DOHH2 (cell line): ENCODE measurements at regions not wholly inside any gene's neighbourhood (a gene's known extent, or its start where the extent isn't known, plus 50 kb on each side); places are given as distances from the start of the nearest gene placed in this dataset.

ENCODE experiments used
- H3F3A ChIP-seq: fragments of 200-600 bp; sonication (generic), shearing (Covaris generic); 2 replicates; pipeline ENCODE4 v1.6.0; 2016; ENCODE audit warnings: antibody characterized with exemption, mild to moderate bottlenecking; ENCODE audit not compliant: control insufficient read depth, insufficient read depth
- H3K27ac ChIP-seq: fragments of 200-600 bp; sonication (generic); 2 replicates; pipeline ENCODE4 v1.5.1; 2014; ENCODE audit warnings: low read depth, mild to moderate bottlenecking, low read length, moderate library complexity
- H3K27me3 ChIP-seq: fragments of 200-600 bp; sonication (generic); 2 replicates; pipeline ENCODE4 v1.6.1; 2014; ENCODE audit warnings: mild to moderate bottlenecking, low read length, mixed read lengths; ENCODE audit not compliant: control insufficient read depth
- H3K36me3 ChIP-seq: fragments of 200-600 bp; sonication (generic); 2 replicates; pipeline ENCODE4 v1.6.1; 2014; ENCODE audit warnings: mild to moderate bottlenecking, low read length, moderate library complexity, mixed read lengths; ENCODE audit not compliant: control insufficient read depth
- H3K4me1 ChIP-seq: fragments of 200-600 bp; sonication (generic); 2 replicates; pipeline ENCODE4 v1.6.1; 2014; ENCODE audit warnings: mild to moderate bottlenecking, low read length, mixed read lengths; ENCODE audit not compliant: control insufficient read depth
- H3K4me2 ChIP-seq: fragments of 200-600 bp; sonication (generic); 2 replicates; pipeline ENCODE4 v1.6.0; 2014; ENCODE audit warnings: mild to moderate bottlenecking, low read length, moderate library complexity
- H3K4me3 ChIP-seq: fragments of 200-600 bp; sonication (generic); 2 replicates; pipeline ENCODE4 v1.5.1; 2014; ENCODE audit warnings: mild to moderate bottlenecking, low read length, mixed read lengths
- H3K79me2 ChIP-seq: fragments of 200-600 bp; sonication (generic); 2 replicates; pipeline ENCODE4 v1.6.1; 2014; ENCODE audit warnings: mild to moderate bottlenecking, low read length, mixed read lengths; ENCODE audit not compliant: control insufficient read depth
- H3K9me2 ChIP-seq: fragments of 200-600 bp; sonication (generic); replicated peaks from 2 replicates; pipeline ENCODE4 v1.6.1; 2014; ENCODE audit warnings: mild to moderate bottlenecking, low read length, mixed read lengths; ENCODE audit not compliant: control insufficient read depth
- H3K9me3 ChIP-seq: fragments of 200-600 bp; sonication (generic); 2 replicates; pipeline ENCODE4 v1.6.1; 2014; ENCODE audit warnings: antibody characterized with exemption, low read length, mixed read lengths; ENCODE audit not compliant: control insufficient read depth, insufficient read depth
- H4K20me1 ChIP-seq: fragments of 200-600 bp; sonication (generic); 2 replicates; pipeline ENCODE4 v1.6.0; 2014; ENCODE audit warnings: low read depth, mild to moderate bottlenecking, antibody characterized with exemption, low read length, moderate library complexity; ENCODE audit not compliant: control insufficient read depth, insufficient read depth
- EZH2phosphoT487 ChIP-seq: fragments of 200-600 bp; sonication (generic); IDR thresholded peaks from 2 replicates; pipeline ENCODE4 v1.6.1; 2017; ENCODE audit warnings: borderline replicate concordance, mild to moderate bottlenecking, antibody characterized with exemption, low read length, moderate library complexity, mixed read lengths
- TF ChIP-seq, protein P1 (sequence below): fragments of 200-600 bp; sonication (generic); IDR thresholded peaks from one replicate; pipeline ENCODE4 v1.5.1; 2014; ENCODE audit warnings: antibody characterized with exemption, mild to moderate bottlenecking, low read depth, low read length; ENCODE audit not compliant: poor library complexity, severe bottlenecking

DNA sequence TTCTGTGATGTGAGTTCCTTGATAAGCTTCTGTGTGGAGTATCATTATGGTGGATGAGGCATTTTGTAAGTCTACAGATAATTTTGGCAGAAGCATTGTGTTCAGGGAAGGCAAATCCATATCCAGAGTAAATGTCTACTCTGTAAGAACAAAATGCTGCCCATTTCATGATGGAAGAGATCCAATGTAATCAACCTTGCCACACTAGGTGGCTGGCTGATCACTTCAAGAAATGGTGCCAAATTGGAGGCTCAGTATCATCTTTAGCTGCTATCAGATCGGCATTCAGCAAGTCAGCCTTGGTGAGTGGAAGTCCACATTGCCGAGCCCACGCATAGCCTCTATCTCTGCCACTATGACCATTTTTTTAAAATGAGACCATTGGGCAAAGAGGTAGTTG lies 565.8 kb upstream of the USP24 start:
- Histone ChIP-seq H3F3A (no peaks in the 10 kb centered on the region), H3K9me2 (no peaks in the 10 kb centered on the region), H3K36me3 (no peaks in the 10 kb centered on the region), H3K79me2 (no peaks in the 10 kb centered on the region), H3K27ac (no peak overlapping the region), H3K4me3 (no peak overlapping the region), H3K9me3 (no peaks in the 10 kb centered on the region), H3K4me2 (no peak overlapping the region), H3K27me3 (no peaks in the 10 kb centered on the region), H4K20me1 (no peaks in the 10 kb centered on the region), H3K4me1 (no peaks in the 10 kb centered on the region)
- no peak for TF ChIP-seq EZH2phosphoT487
- TF ChIP-seq, protein P1, sequence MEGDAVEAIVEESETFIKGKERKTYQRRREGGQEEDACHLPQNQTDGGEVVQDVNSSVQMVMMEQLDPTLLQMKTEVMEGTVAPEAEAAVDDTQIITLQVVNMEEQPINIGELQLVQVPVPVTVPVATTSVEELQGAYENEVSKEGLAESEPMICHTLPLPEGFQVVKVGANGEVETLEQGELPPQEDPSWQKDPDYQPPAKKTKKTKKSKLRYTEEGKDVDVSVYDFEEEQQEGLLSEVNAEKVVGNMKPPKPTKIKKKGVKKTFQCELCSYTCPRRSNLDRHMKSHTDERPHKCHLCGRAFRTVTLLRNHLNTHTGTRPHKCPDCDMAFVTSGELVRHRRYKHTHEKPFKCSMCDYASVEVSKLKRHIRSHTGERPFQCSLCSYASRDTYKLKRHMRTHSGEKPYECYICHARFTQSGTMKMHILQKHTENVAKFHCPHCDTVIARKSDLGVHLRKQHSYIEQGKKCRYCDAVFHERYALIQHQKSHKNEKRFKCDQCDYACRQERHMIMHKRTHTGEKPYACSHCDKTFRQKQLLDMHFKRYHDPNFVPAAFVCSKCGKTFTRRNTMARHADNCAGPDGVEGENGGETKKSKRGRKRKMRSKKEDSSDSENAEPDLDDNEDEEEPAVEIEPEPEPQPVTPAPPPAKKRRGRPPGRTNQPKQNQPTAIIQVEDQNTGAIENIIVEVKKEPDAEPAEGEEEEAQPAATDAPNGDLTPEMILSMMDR: no peak

DNA sequence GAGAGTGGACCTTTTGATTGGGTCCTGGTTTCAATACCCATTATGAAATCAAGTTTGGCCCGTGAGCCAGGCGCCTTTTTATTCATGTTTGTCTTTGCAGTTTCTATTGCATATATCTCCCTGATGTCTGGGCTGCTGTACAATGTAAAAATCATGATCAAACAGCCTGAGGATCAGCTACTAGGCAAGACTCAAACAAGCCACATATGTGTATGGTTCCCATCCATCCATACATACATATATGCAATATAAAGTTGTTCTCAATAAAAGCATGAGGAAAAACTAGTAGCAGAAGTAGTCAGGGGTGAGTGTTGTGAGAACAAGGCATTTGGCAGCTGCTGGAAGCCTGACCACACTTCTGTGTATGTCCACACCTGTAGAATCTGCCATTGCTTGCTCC lies 562.4 kb upstream of the USP24 start:
- Histone ChIP-seq H3K27me3 (no peaks in the 10 kb centered on the region), H3K4me1 (no peaks in the 10 kb centered on the region), H4K20me1 (no peaks in the 10 kb centered on the region), H3K9me3 (no peaks in the 10 kb centered on the region), H3F3A (no peaks in the 10 kb centered on the region), H3K9me2 (no peaks in the 10 kb centered on the region), H3K79me2 (no peaks in the 10 kb centered on the region), H3K4me2 (no peak overlapping the region), H3K4me3 (no peak overlapping the region), H3K27ac (no peak overlapping the region), H3K36me3 (no peaks in the 10 kb centered on the region)
- TF ChIP-seq, protein P1: no peak
- no peak for TF ChIP-seq EZH2phosphoT487

DNA sequence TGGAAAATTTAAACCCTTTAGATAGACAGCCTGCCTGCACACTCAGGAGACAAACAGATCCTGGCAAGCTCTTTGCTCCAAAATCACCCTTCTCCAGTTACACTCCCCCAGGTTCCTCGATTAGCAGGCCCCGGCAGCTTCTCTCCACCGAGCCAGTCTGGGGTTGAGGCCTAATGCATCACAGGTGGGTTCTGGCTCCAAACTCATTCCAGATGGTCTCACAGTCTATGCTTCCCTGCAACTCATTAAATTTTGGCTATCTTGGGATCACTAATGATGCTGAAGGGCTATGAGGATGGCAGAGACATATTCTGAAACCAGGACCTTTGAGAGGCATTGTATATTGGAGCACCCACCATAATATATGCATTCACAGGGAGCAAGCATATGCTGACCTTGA lies 559.8 kb upstream of the USP24 start:
- no peak overlapping the region for H3K27ac ChIP-seq
- H3F3A ChIP-seq: no peaks in the 10 kb centered on the region
- H3K79me2 ChIP-seq: no peaks in the 10 kb centered on the region
- no peaks in the 10 kb centered on the region for H3K4me1 ChIP-seq
- H3K36me3 ChIP-seq: no peaks in the 10 kb centered on the region
- no peaks in the 10 kb centered on the region for H3K9me3 ChIP-seq
- H4K20me1 ChIP-seq: no peaks in the 10 kb centered on the region
- no peak overlapping the region for H3K4me2 ChIP-seq
- TF ChIP-seq, protein P1: no peak
- TF ChIP-seq EZH2phosphoT487: no peak
- no peak overlapping the region for H3K4me3 ChIP-seq
- no peaks in the 10 kb centered on the region for H3K9me2 ChIP-seq
- H3K27me3 ChIP-seq: no peaks in the 10 kb centered on the region

DNA sequence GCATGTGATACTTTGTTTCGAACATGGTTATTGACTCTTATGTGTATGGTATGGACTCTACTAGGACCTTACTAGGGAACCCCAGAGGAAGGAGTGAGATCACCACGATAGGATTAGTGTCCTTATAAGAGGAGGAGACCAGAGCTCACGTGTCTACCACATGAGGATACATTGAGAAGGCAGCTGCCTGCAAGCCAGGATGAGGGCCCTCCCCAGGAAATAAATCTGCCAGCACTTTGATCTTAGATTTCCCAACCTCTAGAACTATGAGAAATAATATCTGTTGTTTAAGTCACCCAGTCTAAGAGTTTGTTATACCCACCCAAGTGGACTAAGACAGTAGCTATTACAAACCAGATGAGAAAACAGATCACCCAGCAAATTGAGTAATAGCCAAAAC lies 559.3 kb upstream of the USP24 start:
- Histone ChIP-seq H3K4me3 (no peak overlapping the region), H3K9me3 (no peaks in the 10 kb centered on the region), H3K36me3 (no peaks in the 10 kb centered on the region), H3K4me1 (no peaks in the 10 kb centered on the region), H3K79me2 (no peaks in the 10 kb centered on the region), H3K9me2 (no peaks in the 10 kb centered on the region), H3F3A (no peaks in the 10 kb centered on the region), H3K4me2 (no peak overlapping the region), H4K20me1 (no peaks in the 10 kb centered on the region), H3K27ac (no peak overlapping the region), H3K27me3 (no peaks in the 10 kb centered on the region)
- TF ChIP-seq, protein P1: no peak
- TF ChIP-seq EZH2phosphoT487: no peak
